Stomach (tissue), 4 donors: ENCODE measurements at regions not wholly inside any gene's neighbourhood (a gene's known extent, or its start where the extent isn't known, plus 50 kb on each side); places are given as distances from the start of the nearest gene placed in this dataset.

ENCODE experiments used
- CTCF ChIP-seq, 7 experiments: fragments of 450-650 bp in 4 of 7; fragments of 200-600 bp in 3 of 7; sonication (generic) in 3 of 7; IDR thresholded peaks; one replicate each; pipeline ENCODE4 v1.5.1; 2016 to 2019; ENCODE audit warnings: antibody characterized with exemption in 7 of 7, control low read depth in 2 of 7, mild to moderate bottlenecking in 1 of 7
- POLR2AphosphoS5 ChIP-seq, 3 donors: sonication (generic); formaldehyde crosslinking; IDR thresholded peaks; one replicate each; pipeline ENCODE4 v1.6.1; 2016; ENCODE audit warnings: antibody characterized with exemption in 3 of 3

- no peak for TF ChIP-seq CTCF (IDR thresholded peaks at IDR 0.05)
- TF ChIP-seq POLR2AphosphoS5 (IDR thresholded peaks at IDR 0.05): no peak
These were observed 278.6 kb downstream of the FOXG1 start for GRCh38 chr14:29045237-29045636.
